T-helper 17 cell (primary cell): ENCODE measurements at regions not wholly inside any gene's neighbourhood (a gene's known extent, or its start where the extent isn't known, plus 50 kb on each side); places are given as distances from the start of the nearest gene placed in this dataset.
"Not testable (repeated sequence)": the region's sequence is repeated elsewhere in the genome, so short reads cannot be mapped to it uniquely, and the experiment has no call there.

Source experiments
- ATAC-seq: fragments of 150-1000 bp; cut with Tn5 transposase; 2 replicates; pipeline ENCODE4 v1.10.0; 2021; ENCODE audit warnings: mild to moderate bottlenecking, moderate library complexity
- DNase-seq, 3 donors: peaks; one replicate each; pipeline versions ENCODE4 v3.0.0 to v3.0.0-alpha.2; 2020 to 2021
- H3K9me3 ChIP-seq: one replicate; pipeline ENCODE4 v1.7.0; 2013; ENCODE audit warnings: low read length, mild to moderate bottlenecking; ENCODE audit not compliant: control insufficient read depth, poor library complexity, severe bottlenecking
- H3K27ac Mint-ChIP-seq: one replicate; pipeline ENCODE4 v1.8.0; 2022; ENCODE audit warnings: mild to moderate bottlenecking, moderate library complexity, mixed read lengths
- H3K27me3 Mint-ChIP-seq: one replicate; pipeline ENCODE4 v1.8.0; 2022; ENCODE audit warnings: mixed read lengths
- H3K36me3 Mint-ChIP-seq: one replicate; pipeline ENCODE4 v1.8.0; 2022; ENCODE audit warnings: low read depth, mixed read lengths
- H3K4me1 Mint-ChIP-seq: one replicate; pipeline ENCODE4 v1.8.0; 2022; ENCODE audit warnings: mild to moderate bottlenecking, mixed read lengths
- H3K4me3 Mint-ChIP-seq: one replicate; pipeline ENCODE4 v1.8.0; 2022; ENCODE audit warnings: mild to moderate bottlenecking, moderate library complexity, mixed read lengths

GRCh38 chr1:109838838-109839240 is 71.8 kb upstream of the CSF1 start:
- no peak for ATAC-seq
- H3K27ac Mint-ChIP-seq: no peak overlapping the region
- H3K27me3 Mint-ChIP-seq: no peaks in the 10 kb centered on the region

GRCh38 chr1:109837852-109838570 is 72.6 kb upstream of the CSF1 start:
- DNase-seq: no peak
- Mint-ChIP-seq H3K36me3 (no peaks in the 10 kb centered on the region), H3K4me1 (no peaks in the 10 kb centered on the region), H3K27me3 (no peaks in the 10 kb centered on the region), H3K4me3 (no peak overlapping the region), H3K27ac (no peak overlapping the region)
- H3K9me3 ChIP-seq: no peaks in the 10 kb centered on the region
- ATAC-seq: no peak

More at GRCh38 chr1:109838838-109839240, 71.8 kb upstream of the CSF1 start:
- no peak for DNase-seq
- no peak overlapping the region for H3K4me3 Mint-ChIP-seq
- no peaks in the 10 kb centered on the region for H3K9me3 ChIP-seq
- no peaks in the 10 kb centered on the region for H3K4me1 Mint-ChIP-seq
- no peaks in the 10 kb centered on the region for H3K36me3 Mint-ChIP-seq

GRCh38 chr1:109835645-109836044 is 71.9 kb upstream of the EPS8L3 start:
- not testable (repeated sequence) for H3K36me3 Mint-ChIP-seq, H3K27ac Mint-ChIP-seq, H3K4me1 Mint-ChIP-seq, H3K9me3 ChIP-seq, H3K27me3 Mint-ChIP-seq, ATAC-seq, DNase-seq, H3K4me3 Mint-ChIP-seq

- ATAC-seq (no peak), DNase-seq (no peak)
- Mint-ChIP-seq H3K27me3 (no peaks in the 10 kb centered on the region), H3K4me1 (no peaks in the 10 kb centered on the region), H3K36me3 (no peaks in the 10 kb centered on the region), H3K27ac (no peak overlapping the region), H3K4me3 (no peak overlapping the region)
- H3K9me3 ChIP-seq: no peaks in the 10 kb centered on the region
Observed at GRCh38 chr1:109834951-109835350, 71.2 kb upstream of the EPS8L3 start.

- Mint-ChIP-seq H3K4me3 (no peak overlapping the region), H3K27ac (no peak overlapping the region), H3K4me1 (no peaks in the 10 kb centered on the region), H3K36me3 (no peaks in the 10 kb centered on the region), H3K27me3 (no peaks in the 10 kb centered on the region)
- DNase-seq (no peak), ATAC-seq (no peak)
- no peaks in the 10 kb centered on the region for H3K9me3 ChIP-seq
Observed at GRCh38 chr1:109832945-109833344, 69.2 kb upstream of the EPS8L3 start.

- H3K27me3 Mint-ChIP-seq: no peaks in the 10 kb centered on the region
- no peak for DNase-seq
- H3K4me3 Mint-ChIP-seq: no peak overlapping the region
- H3K9me3 ChIP-seq: no peaks in the 10 kb centered on the region
- peaks cover 8% of the 10 kb centered on the region for H3K4me1 Mint-ChIP-seq
- no peak for ATAC-seq
- H3K36me3 Mint-ChIP-seq: no peaks in the 10 kb centered on the region
- H3K27ac Mint-ChIP-seq: no peak overlapping the region
Observed at GRCh38 chr1:109828756-109829505, 65.2 kb upstream of the EPS8L3 start.

- DNase-seq (no peak), ATAC-seq (no peak)
- H3K36me3 Mint-ChIP-seq: no peaks in the 10 kb centered on the region
- no peak overlapping the region for H3K4me3 Mint-ChIP-seq
- H3K4me1 Mint-ChIP-seq: peaks cover 8% of the 10 kb centered on the region
- no peaks in the 10 kb centered on the region for H3K27me3 Mint-ChIP-seq
- H3K9me3 ChIP-seq: no peaks in the 10 kb centered on the region
- no peak overlapping the region for H3K27ac Mint-ChIP-seq
Observed at GRCh38 chr1:109827986-109828385, 64.3 kb upstream of the EPS8L3 start.

GRCh38 chr1:109827466-109827865 is 63.7 kb upstream of the EPS8L3 start:
- H3K4me1 Mint-ChIP-seq: peaks cover 12% of the 10 kb centered on the region
- no peak for DNase-seq
- ATAC-seq: no peak
- no peak overlapping the region for H3K4me3 Mint-ChIP-seq
- no peaks in the 10 kb centered on the region for H3K27me3 Mint-ChIP-seq
- H3K9me3 ChIP-seq: no peaks in the 10 kb centered on the region
- H3K36me3 Mint-ChIP-seq: no peaks in the 10 kb centered on the region
- no peak overlapping the region for H3K27ac Mint-ChIP-seq

- H3K36me3 Mint-ChIP-seq: no peaks in the 10 kb centered on the region
- ATAC-seq (no peak), DNase-seq (no peak)
- peaks cover 12% of the 10 kb centered on the region for H3K4me1 Mint-ChIP-seq
- H3K4me3 Mint-ChIP-seq: no peak overlapping the region
- H3K9me3 ChIP-seq: no peaks in the 10 kb centered on the region
- no peak overlapping the region for H3K27ac Mint-ChIP-seq
- no peaks in the 10 kb centered on the region for H3K27me3 Mint-ChIP-seq
Observed at GRCh38 chr1:109826930-109827349, 63.2 kb upstream of the EPS8L3 start.

- no peak for DNase-seq
- Mint-ChIP-seq H3K4me3 (no peak overlapping the region), H3K36me3 (no peaks in the 10 kb centered on the region), H3K27me3 (no peaks in the 10 kb centered on the region), H3K4me1 (peaks cover 12% of the 10 kb centered on the region), H3K27ac (peak overlapping the region; percentile 12)
- ATAC-seq: no peak
- H3K9me3 ChIP-seq: no peaks in the 10 kb centered on the region
Observed at GRCh38 chr1:109826446-109826845, 62.7 kb upstream of the EPS8L3 start.

- Mint-ChIP-seq H3K27ac (no peak overlapping the region), H3K4me1 (peaks cover 15% of the 10 kb centered on the region), H3K36me3 (no peaks in the 10 kb centered on the region), H3K4me3 (no peak overlapping the region), H3K27me3 (no peaks in the 10 kb centered on the region)
- no peak for ATAC-seq
- DNase-seq: no peak
- H3K9me3 ChIP-seq: no peaks in the 10 kb centered on the region
Observed at GRCh38 chr1:109824349-109825115, 60.8 kb upstream of the EPS8L3 start.

GRCh38 chr1:109823543-109824348 is 60.0 kb upstream of the EPS8L3 start:
- Mint-ChIP-seq H3K27ac (no peak overlapping the region), H3K4me1 (peaks cover 20% of the 10 kb centered on the region), H3K36me3 (no peaks in the 10 kb centered on the region), H3K4me3 (no peak overlapping the region), H3K27me3 (no peaks in the 10 kb centered on the region)
- no peak for DNase-seq
- H3K9me3 ChIP-seq: no peaks in the 10 kb centered on the region
- no peak for ATAC-seq
